GM18868 (cell line): ENCODE measurements at regions not wholly inside any gene's neighbourhood (a gene's known extent, or its start where the extent isn't known, plus 50 kb on each side); places are given as distances from the start of the nearest gene placed in this dataset.
A peak's percentile ranks its signal among the peaks of the same experiment; 100 is the strongest.

Experiments used
- ATAC-seq: cut with Tn5 transposase; IDR thresholded peaks from one replicate; pipeline ENCODE4 v1.9.1; 2021; ENCODE audit warnings: mild to moderate bottlenecking, moderate library complexity; ENCODE audit not compliant: unreplicated experiment

- no peak for ATAC-seq
These were observed 145.9 kb upstream of the TBX20 start for GRCh38 chr7:35399840-35400239.

DNA sequence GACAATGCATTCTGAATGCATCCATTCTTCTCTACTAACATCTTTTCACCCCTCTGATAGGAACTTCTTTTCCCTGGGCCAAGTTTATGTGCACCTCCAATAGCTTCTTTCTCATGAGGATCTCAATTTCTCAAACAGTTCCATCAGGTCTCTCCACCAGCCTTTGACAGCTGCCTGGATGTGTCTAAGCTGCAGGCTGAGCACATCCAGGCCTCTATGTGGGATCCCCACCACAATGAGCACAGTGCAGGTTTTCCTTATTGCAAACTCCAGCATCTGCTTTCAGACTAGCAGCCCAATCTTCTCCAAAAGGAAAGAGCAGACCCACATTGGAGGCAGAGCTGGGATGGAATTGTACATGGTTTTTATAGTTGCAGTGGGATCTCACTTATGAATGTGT lies 145.3 kb upstream of the TBX20 start:
- no peak for ATAC-seq

DNA sequence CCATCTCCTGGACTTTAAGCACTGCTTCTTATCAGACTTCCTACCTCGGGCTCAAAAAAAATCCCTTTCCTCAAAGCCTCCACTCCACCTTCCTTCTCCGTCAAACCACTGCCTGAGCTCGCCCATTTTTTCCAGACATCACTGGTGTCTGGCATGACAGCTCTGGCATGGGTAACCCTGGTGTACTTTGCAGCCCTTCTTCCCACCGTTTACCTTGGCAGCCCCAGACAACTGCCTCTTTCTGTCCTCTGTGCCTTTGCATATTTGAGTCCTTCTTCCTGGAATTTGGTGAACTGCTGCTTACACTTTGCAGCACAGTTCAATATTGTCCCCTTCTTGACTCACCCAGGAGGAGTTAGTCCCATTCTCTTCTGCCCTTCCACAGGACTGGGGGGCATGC lies 144.6 kb upstream of the TBX20 start:
- ATAC-seq, result no peak

- no peak for ATAC-seq
These were observed 136.2 kb upstream of the TBX20 start for GRCh38 chr7:35390146-35390545.

DNA sequence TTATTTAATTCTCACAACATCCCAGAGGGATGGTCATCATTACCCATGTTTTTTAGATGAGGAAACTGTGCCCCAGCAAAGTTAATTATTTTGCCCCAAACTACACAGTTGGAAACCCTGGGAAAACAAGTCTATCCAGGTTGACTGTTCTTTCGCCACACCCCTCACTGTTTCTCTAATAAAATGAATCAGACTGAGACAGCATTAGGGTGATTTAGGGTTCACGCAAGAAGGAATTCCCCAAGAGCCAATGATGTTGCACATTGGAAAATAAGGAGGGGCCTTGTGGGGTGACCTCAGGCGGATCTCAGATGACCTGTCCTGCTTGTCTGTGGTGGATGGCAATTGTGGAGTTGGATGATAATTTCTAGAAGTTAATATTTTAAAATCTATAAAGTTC lies 135.7 kb upstream of the TBX20 start:
- ATAC-seq, result no peak

- ATAC-seq, result no peak
These were observed 133.2 kb upstream of the TBX20 start for GRCh38 chr7:35386816-35387706.

GRCh38 chr7:35386082-35386815 lies 132.3 kb upstream of the TBX20 start:
- no peak for ATAC-seq

DNA sequence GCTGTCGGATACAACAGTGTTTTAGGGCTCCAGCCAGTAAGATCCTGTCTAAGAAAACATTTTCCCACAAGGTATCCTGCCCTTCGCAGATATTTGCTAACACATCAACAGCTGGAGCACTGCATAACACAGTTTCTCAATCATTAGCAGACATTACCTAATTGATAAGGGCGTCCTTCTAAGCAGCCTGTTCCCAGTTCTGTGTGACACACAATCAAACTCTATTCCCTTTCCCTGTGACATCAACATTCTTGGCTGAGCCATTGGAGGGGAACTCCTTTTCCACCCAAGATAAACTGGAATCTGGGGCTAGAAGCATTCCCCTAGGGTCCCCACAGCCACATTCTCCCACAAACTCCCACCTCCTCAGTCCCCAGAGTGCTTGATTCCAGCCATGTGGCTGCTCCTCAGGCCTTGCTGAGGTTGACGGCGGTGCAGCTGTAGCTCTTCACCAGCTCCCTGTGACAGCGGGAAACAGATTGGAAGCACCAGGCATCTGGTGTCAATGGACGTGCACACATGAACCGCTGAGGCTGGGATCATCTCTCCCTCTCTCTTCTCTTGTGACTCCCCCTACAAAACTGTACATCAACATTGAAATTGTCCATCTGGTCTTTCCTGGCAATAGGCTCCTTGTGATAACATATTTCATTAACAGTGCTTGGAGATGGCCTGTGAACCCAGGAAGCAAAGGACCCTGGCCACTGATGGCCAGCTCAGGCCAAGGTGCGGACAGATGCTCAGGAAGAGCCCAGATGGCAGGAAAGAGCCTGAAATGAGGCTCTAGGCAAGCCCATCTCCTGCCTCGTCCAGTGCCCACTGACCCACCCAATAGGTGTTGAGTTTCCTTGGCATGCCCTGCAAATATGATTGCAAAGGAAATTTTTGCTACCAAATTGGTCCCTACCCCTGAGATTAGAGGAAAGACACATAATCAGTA lies 131.1 kb upstream of the TBX20 start:
- no peak for ATAC-seq

GRCh38 chr7:35380739-35381224 lies 126.9 kb upstream of the TBX20 start:
- no peak for ATAC-seq

- ATAC-seq, result no peak
These were observed 125.6 kb upstream of the TBX20 start for GRCh38 chr7:35379481-35379880.

DNA sequence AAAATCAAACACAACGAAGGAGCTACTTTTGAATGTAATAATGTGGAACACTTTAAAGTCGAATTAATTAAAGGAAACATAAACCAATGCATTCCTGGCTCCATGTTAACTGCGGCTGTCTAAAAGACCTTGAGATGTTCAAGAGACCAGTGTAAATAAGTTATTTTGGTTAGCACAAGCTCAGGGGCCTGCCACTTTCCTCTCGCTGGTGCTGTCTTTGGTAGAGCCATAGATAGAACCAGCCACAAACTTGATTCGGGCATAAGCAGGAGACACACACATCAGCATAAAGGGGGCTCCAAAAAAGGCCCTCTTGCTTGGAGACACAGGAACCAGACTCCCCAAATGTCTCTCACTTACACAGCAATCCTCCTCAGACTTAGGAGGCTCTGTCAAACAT lies 121.6 kb upstream of the TBX20 start:
- no peak for ATAC-seq

- ATAC-seq, result no peak
These were observed 121.0 kb upstream of the TBX20 start for GRCh38 chr7:35374858-35375257.

- no peak for ATAC-seq
These were observed 117.3 kb upstream of the TBX20 start for GRCh38 chr7:35371221-35371620.

GRCh38 chr7:35370687-35371086 lies 116.8 kb upstream of the TBX20 start:
- ATAC-seq, result no peak

GRCh38 chr7:35366167-35367155 lies 112.6 kb upstream of the TBX20 start:
- ATAC-seq, result no peak

DNA sequence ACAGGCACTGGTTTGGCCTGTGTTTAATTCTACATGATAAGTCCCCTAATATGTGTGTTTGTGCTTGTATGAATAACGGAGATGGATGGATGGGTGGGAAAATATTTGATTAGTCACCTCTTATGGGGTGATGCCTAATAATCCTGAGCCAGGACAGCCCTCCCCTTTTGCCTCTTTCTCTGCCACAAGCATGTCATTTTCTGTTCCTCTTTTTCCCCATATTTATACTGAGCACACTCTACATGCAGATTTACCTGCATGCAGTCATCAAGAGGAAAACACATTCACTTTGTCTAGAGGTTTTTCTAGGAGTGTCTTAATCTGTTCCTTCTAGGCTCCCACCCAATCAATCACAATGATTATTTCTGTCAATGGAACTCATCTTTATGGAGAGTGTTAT lies 111.6 kb upstream of the TBX20 start:
- ATAC-seq, result peak; percentile 67

GRCh38 chr7:35362341-35362740 lies 108.4 kb upstream of the TBX20 start:
- ATAC-seq, result no peak

GRCh38 chr7:35359423-35359822 lies 105.5 kb upstream of the TBX20 start:
- ATAC-seq, result no peak

- no peak for ATAC-seq
These were observed 102.6 kb upstream of the TBX20 start for GRCh38 chr7:35356495-35356894.

DNA sequence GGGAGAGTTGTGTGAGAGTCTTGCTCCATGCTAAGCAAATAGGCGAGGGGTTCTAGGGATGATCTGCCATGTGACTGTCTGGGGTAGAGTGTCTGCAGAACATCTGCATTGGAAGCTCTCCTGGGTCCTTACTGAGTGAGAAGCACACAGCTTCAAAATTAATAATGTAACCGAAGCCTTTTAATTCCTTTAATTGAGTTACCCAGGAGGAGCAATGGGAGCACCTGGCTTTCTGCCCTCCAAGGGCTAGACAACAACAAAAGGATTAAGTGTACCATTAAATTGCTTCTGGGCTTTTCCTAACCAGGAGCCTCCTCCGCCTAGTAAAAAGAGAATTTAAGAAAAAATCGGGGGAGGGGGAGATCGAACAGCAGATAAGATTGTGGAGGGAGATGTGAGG lies 102.0 kb upstream of the TBX20 start:
- ATAC-seq, result no peak
